ENCODE measurements at regions not wholly inside any gene's neighbourhood (a gene's known extent, or its start where the extent isn't known, plus 50 kb on each side); places are given as distances from the start of the nearest gene placed in this dataset.

- TF ChIP-seq ARNTL (CRISPR knock-in tag; IDR thresholded peaks at IDR 0.05; ENCODE audit: borderline replicate concordance, low read depth) = no peak
- no peak for TF ChIP-seq ISL1 (CRISPR knock-in tag; IDR thresholded peaks at IDR 0.05)
- TF ChIP-seq ZC3H10 (CRISPR knock-in tag; IDR thresholded peaks at IDR 0.05) = no peak
- TF ChIP-seq, protein P1, sequence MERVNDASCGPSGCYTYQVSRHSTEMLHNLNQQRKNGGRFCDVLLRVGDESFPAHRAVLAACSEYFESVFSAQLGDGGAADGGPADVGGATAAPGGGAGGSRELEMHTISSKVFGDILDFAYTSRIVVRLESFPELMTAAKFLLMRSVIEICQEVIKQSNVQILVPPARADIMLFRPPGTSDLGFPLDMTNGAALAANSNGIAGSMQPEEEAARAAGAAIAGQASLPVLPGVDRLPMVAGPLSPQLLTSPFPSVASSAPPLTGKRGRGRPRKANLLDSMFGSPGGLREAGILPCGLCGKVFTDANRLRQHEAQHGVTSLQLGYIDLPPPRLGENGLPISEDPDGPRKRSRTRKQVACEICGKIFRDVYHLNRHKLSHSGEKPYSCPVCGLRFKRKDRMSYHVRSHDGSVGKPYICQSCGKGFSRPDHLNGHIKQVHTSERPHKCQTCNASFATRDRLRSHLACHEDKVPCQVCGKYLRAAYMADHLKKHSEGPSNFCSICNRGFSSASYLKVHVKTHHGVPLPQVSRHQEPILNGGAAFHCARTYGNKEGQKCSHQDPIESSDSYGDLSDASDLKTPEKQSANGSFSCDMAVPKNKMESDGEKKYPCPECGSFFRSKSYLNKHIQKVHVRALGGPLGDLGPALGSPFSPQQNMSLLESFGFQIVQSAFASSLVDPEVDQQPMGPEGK (CRISPR knock-in tag; IDR thresholded peaks at IDR 0.05; ENCODE audit: borderline replicate concordance) = no peak
- TF ChIP-seq ZFP30 (CRISPR knock-in tag; IDR thresholded peaks at IDR 0.05) = no peak
Measured at GRCh38 chr5:29208024-29208423, 1985.5 kb upstream of the CDH6 start.

All from SK-N-SH treated with all-trans-retinoic acid at 6 μM for 48 hours (cell line).